HepG2 (cell line): ENCODE measurements at regions not wholly inside any gene's neighbourhood (a gene's known extent, or its start where the extent isn't known, plus 50 kb on each side); places are given as distances from the start of the nearest gene placed in this dataset.
"Not testable (repeated sequence)": the region's sequence is repeated elsewhere in the genome, so short reads cannot be mapped to it uniquely, and the experiment has no call there.

Experiments used
- ATAC-seq: fragments of 200-7000 bp; cut with Tn5 transposase; 3 replicates; pipeline ENCODE4 v1.9.1; 2020; ENCODE audit warnings: mild to moderate bottlenecking, moderate library complexity
- BruUV-seq: library from RNA; stranded (reverse); fragments of 400-500 nt; replicated peaks from 2 replicates; lab custom pipeline; 2021; lab: Mats Ljungman, UMichigan
- CTCF ChIA-PET: fragments of 300-600 bp; formaldehyde crosslinking; extraction: SDS; loops from one replicate; lab custom pipeline; 2021; ENCODE audit warnings: low total read pairs, inconsistent platforms, low intra/inter-chr PET ratio; lab: Yijun Ruan, JAX
- POLR2A ChIA-PET: fragments of 350-600 bp; sonication (Branson Sonifier 250); formaldehyde crosslinking; loops from one replicate; lab custom pipeline; 2020; ENCODE audit warnings: antibody characterized with exemption, inconsistent platforms; lab: Yijun Ruan, JAX
- DNase-seq: peaks from one replicate; pipeline ENCODE4 v3.0.0-alpha.2; 2015; ENCODE audit warnings: low spot score
- FAIRE-seq: peaks from 3 replicates; lab custom pipeline; 2011; peaks lifted over from hg19 to GRCh38; lab: Jason Lieb, UNC
- H2AFZ ChIP-seq: one replicate; pipeline ENCODE4 v1.6.1; 2011; ENCODE audit warnings: low read length, inconsistent platforms
- H3K27ac ChIP-seq: fragments of 300-600 bp; 3 replicates; pipeline ENCODE4 v1.8.0; 2011; ENCODE audit warnings: mixed run types, mild to moderate bottlenecking, mixed read lengths, low read length, inconsistent platforms; ENCODE audit not compliant: insufficient read depth; ENCODE audit errors: extremely low read length
- H3K27me3 ChIP-seq, 2 experiments: fragments of 200-600 bp in 1 of 2; 2 replicates in 1 of 2; 3 replicates in 1 of 2; pipeline versions ENCODE4 v1.6.0 to v1.8.0; 2011; ENCODE audit warnings: low read length in 2 of 2, mild to moderate bottlenecking in 2 of 2, moderate library complexity in 2 of 2, inconsistent platforms in 1 of 2; ENCODE audit not compliant: insufficient read depth in 2 of 2, control insufficient read depth in 1 of 2
- H3K36me3 ChIP-seq, 2 experiments: fragments of 200-600 bp in 1 of 2; replicated peaks in 1 of 2; 2 replicates in 1 of 2; 3 replicates in 1 of 2; pipeline versions ENCODE4 v1.5.1 to v1.8.0; 2011; ENCODE audit warnings: low read length in 2 of 2, inconsistent platforms in 1 of 2; ENCODE audit not compliant: insufficient read depth in 2 of 2, control insufficient read depth in 1 of 2
- H3K4me1 ChIP-seq: 2 replicates; pipeline ENCODE4 v1.5.1; 2012; ENCODE audit warnings: low read length, inconsistent platforms; ENCODE audit not compliant: insufficient read depth
- H3K4me2 ChIP-seq: 2 replicates; pipeline ENCODE4 v1.6.0; 2011; ENCODE audit warnings: low read depth, low read length, inconsistent platforms
- H3K4me3 ChIP-seq, 3 experiments: fragments of 200-600 bp in 1 of 3; sonication (generic), shearing (Covaris generic) in 1 of 3; replicated peaks in 1 of 3; 2 replicates each; pipeline ENCODE4 v1.5.1; 2011 to 2016; ENCODE audit warnings: low read length in 3 of 3, inconsistent platforms in 2 of 3, low read depth in 2 of 3, mild to moderate bottlenecking in 2 of 3, control low read depth in 1 of 3, mixed read lengths in 1 of 3; ENCODE audit not compliant: insufficient read depth in 1 of 3
- H3K79me2 ChIP-seq: one replicate; pipeline ENCODE4 v1.6.1; 2011; ENCODE audit warnings: low read length, inconsistent platforms; ENCODE audit not compliant: insufficient read depth
- H3K9ac ChIP-seq: 2 replicates; pipeline ENCODE4 v1.6.0; 2011; ENCODE audit warnings: mild to moderate bottlenecking, low read depth, low read length, inconsistent platforms; ENCODE audit not compliant: insufficient read depth
- H3K9me3 ChIP-seq: 2 replicates; pipeline ENCODE4 v1.5.1; 2012; ENCODE audit warnings: mild to moderate bottlenecking, low read length
- H4K20me1 ChIP-seq: 2 replicates; pipeline ENCODE4 v1.6.0; 2011; ENCODE audit warnings: inconsistent platforms, mild to moderate bottlenecking, low read length, moderate library complexity; ENCODE audit not compliant: insufficient read depth
- ATM ChIP-seq: fragments of 450-650 bp; IDR thresholded peaks from 2 replicates; pipeline ENCODE4 v1.7.1; 2017; ENCODE audit warnings: mild to moderate bottlenecking, borderline replicate concordance
- ELF1 ChIP-seq: sonication (generic); formaldehyde crosslinking; IDR thresholded peaks from 2 replicates; pipeline ENCODE4 v1.4.0; 2020; ENCODE audit warnings: missing genetic modification reagents
- NBN ChIP-seq: fragments of 450-650 bp; conservative IDR thresholded peaks from 2 replicates; pipeline ENCODE4 v1.6.1; 2017
- NCOA1 ChIP-seq: sonication (generic); formaldehyde crosslinking; IDR thresholded peaks from 2 replicates; pipeline ENCODE4 v1.9.0; 2021; ENCODE audit warnings: missing genetic modification reagents
- SALL2 ChIP-seq: sonication (generic); formaldehyde crosslinking; IDR thresholded peaks from 2 replicates; pipeline ENCODE4 v1.8.1; 2023; ENCODE audit warnings: mild to moderate bottlenecking, missing genetic modification reagents, inconsistent platforms
- STAT6 ChIP-seq: sonication (generic); formaldehyde crosslinking; IDR thresholded peaks from 2 replicates; pipeline ENCODE4 v1.4.0; 2020; ENCODE audit warnings: missing genetic modification reagents, mild to moderate bottlenecking, borderline replicate concordance
- ZNF512 ChIP-seq: sonication (generic); formaldehyde crosslinking; IDR thresholded peaks from 2 replicates; pipeline ENCODE4 v1.4.0; 2020; ENCODE audit warnings: mild to moderate bottlenecking, missing genetic modification reagents
- ZSCAN31 ChIP-seq: sonication (generic); formaldehyde crosslinking; IDR thresholded peaks from 2 replicates; pipeline ENCODE4 v1.5.0; 2020; ENCODE audit warnings: low read depth, mild to moderate bottlenecking, missing genetic modification reagents
- WGBS: methylation state at CpG from one replicate; pipeline ENCODE4 v1.1.6; 2017; ENCODE audit warnings: low lambda C conversion rate; 5-methylcytosine and 5-hydroxymethylcytosine counted together
- in situ Hi-C: cut with HindIII; loops from 2 replicates; pipeline ENCODE4 v1.10.0; 2017; ENCODE audit warnings: low pct_unique_long_range_greater_than_20kb; ENCODE audit not compliant: extremely low pct_ligation_motif_present
- intact Hi-C: fragments of 100-400 bp; cut with micrococcal nuclease; formaldehyde crosslinking; loops from one replicate; pipeline ENCODE4 v1.10.0; 2022; ENCODE audit not compliant: unreplicated experiment

GRCh38 chr4:55027596-55027995 lies 97.8 kb downstream of the KDR start:
- no peaks in the 10 kb centered on the region for H4K20me1 ChIP-seq
- intact Hi-C loops = no loop called here
- H3K27ac ChIP-seq = no peak overlapping the region
- no peaks in the 10 kb centered on the region for H3K27me3 ChIP-seq
- no peak overlapping the region for H2AFZ ChIP-seq
- no peak overlapping the region for H3K4me3 ChIP-seq
- FAIRE-seq = no peak
- H3K4me1 ChIP-seq = no peaks in the 10 kb centered on the region
- 40% methylated on average over 2 of the region's 2 CpGs for WGBS
- no peaks in the 10 kb centered on the region for H3K9me3 ChIP-seq
- ATAC-seq = no peak
- no peak overlapping the region for H3K4me2 ChIP-seq
- H3K36me3 ChIP-seq = no peaks in the 10 kb centered on the region
- DNase-seq = no peak
- H3K9ac ChIP-seq = no peak overlapping the region
- ChIA-PET CTCF (no interaction called here), POLR2A (no interaction called here)
- no peaks in the 10 kb centered on the region for H3K79me2 ChIP-seq
- TF ChIP-seq ELF1 (CRISPR knock-in tag) = no peak
- TF ChIP-seq NCOA1 (CRISPR knock-in tag) = no peak
- TF ChIP-seq ZSCAN31 = no peak
- no peak for TF ChIP-seq SALL2 (CRISPR knock-in tag)
- no peak for TF ChIP-seq ATM
- no peak for TF ChIP-seq ZNF512 (CRISPR knock-in tag)
- no peak for TF ChIP-seq NBN
- TF ChIP-seq STAT6 (CRISPR knock-in tag) = no peak
- in situ Hi-C loops = no loop called here
- no TSS peak for BruUV-seq

GRCh38 chr4:55025456-55025855 lies 99.9 kb downstream of the KDR start:
- H3K9me3 ChIP-seq, H3K27me3 ChIP-seq, FAIRE-seq, CTCF ChIA-PET, intact Hi-C loops, BruUV-seq, H4K20me1 ChIP-seq, H3K9ac ChIP-seq, H3K4me3 ChIP-seq, H3K4me1 ChIP-seq, H3K36me3 ChIP-seq, H3K79me2 ChIP-seq, ATAC-seq, H3K4me2 ChIP-seq, in situ Hi-C loops, H3K27ac ChIP-seq, H2AFZ ChIP-seq, POLR2A ChIA-PET, DNase-seq: not testable (repeated sequence)
- 8% methylated on average over 6 of the region's 6 CpGs for WGBS
